Suprapubic skin (tissue), 4 donors: ENCODE measurements at regions not wholly inside any gene's neighbourhood (a gene's known extent, or its start where the extent isn't known, plus 50 kb on each side); places are given as distances from the start of the nearest gene placed in this dataset.

Source experiments
- DNase-seq, 2 donors: peaks; one replicate each; pipeline ENCODE4 v3.0.0-alpha.2; 2019; ENCODE audit warnings: low spot score in 2 of 2
- H3K27ac ChIP-seq: fragments of 200-600 bp; sonication (generic); one replicate; pipeline ENCODE4 v1.5.1; 2019
- H3K27me3 ChIP-seq: fragments of 200-600 bp; sonication (generic); one replicate; pipeline ENCODE4 v1.5.1; 2019
- H3K36me3 ChIP-seq: fragments of 200-600 bp; sonication (generic); one replicate; pipeline ENCODE4 v1.5.1; 2019
- H3K4me1 ChIP-seq: fragments of 200-600 bp; sonication (generic); one replicate; pipeline ENCODE4 v1.5.1; 2019
- H3K4me3 ChIP-seq: fragments of 200-600 bp; sonication (generic); one replicate; pipeline ENCODE4 v1.5.1; 2019; ENCODE audit warnings: mild to moderate bottlenecking
- H3K9me3 ChIP-seq: fragments of 200-600 bp; sonication (generic); one replicate; pipeline ENCODE4 v1.5.1; 2019
- EP300 ChIP-seq: sonication (generic); formaldehyde crosslinking; IDR thresholded peaks from one replicate; pipeline ENCODE4 v1.6.1; 2017; ENCODE audit warnings: antibody characterized with exemption
- POLR2A ChIP-seq, 2 donors: fragments of 450-650 bp; IDR thresholded peaks; one replicate each; pipeline ENCODE4 v1.6.1; 2017; ENCODE audit warnings: antibody characterized with exemption in 2 of 2, mild to moderate bottlenecking in 2 of 2, moderate library complexity in 2 of 2
- POLR2AphosphoS5 ChIP-seq, 3 donors: sonication (generic); formaldehyde crosslinking; IDR thresholded peaks; one replicate each; pipeline ENCODE4 v1.6.1; 2017; ENCODE audit warnings: antibody characterized with exemption in 3 of 3
- WGBS: methylation state at CpG from one replicate; pipeline ENCODE4 v1.1.5; 2018; 5-methylcytosine and 5-hydroxymethylcytosine counted together
- TF ChIP-seq, protein P1 (sequence below), 2 donors: fragments of 200-600 bp in 1 of 2; fragments of 450-650 bp in 1 of 2; sonication (generic) in 1 of 2; IDR thresholded peaks; one replicate each; pipeline ENCODE4 v1.5.1; 2016 to 2019; ENCODE audit warnings: antibody characterized with exemption in 2 of 2, mild to moderate bottlenecking in 1 of 2, moderate library complexity in 1 of 2

DNA sequence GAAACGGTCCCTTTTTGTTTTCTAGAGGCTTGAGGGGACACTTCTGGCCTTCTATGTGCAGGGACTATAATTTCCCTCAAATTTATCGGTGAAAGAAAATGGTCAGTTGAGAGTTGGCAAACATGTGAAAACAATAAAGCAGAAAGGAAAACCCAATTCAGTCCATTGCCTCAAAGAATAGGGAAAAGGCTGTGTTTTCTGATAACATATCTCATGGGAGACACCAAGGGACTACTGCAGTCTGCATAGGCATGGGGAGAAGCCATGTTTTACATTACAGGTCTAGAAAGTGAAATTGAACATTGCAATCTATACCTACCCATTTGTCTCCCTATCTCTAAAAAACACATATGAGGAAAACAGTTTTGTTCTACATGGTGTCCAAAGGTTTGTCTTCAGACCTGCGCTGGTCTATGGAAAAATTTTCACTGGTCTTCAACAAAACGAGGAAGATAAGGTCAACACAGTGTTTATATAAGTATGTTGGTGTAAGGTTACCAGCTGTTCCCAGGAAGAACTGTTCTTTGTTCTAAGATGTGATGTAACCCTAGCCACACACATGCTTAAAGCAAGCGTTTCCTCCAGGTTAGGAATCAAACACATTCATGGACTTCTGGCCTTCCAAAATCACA, 179.7 kb downstream of the MREG start:
- TF ChIP-seq POLR2A (IDR thresholded peaks at IDR 0.05) (no peak), EP300 (no peak), POLR2AphosphoS5 (IDR thresholded peaks at IDR 0.05) (no peak)
- TF ChIP-seq, protein P1, sequence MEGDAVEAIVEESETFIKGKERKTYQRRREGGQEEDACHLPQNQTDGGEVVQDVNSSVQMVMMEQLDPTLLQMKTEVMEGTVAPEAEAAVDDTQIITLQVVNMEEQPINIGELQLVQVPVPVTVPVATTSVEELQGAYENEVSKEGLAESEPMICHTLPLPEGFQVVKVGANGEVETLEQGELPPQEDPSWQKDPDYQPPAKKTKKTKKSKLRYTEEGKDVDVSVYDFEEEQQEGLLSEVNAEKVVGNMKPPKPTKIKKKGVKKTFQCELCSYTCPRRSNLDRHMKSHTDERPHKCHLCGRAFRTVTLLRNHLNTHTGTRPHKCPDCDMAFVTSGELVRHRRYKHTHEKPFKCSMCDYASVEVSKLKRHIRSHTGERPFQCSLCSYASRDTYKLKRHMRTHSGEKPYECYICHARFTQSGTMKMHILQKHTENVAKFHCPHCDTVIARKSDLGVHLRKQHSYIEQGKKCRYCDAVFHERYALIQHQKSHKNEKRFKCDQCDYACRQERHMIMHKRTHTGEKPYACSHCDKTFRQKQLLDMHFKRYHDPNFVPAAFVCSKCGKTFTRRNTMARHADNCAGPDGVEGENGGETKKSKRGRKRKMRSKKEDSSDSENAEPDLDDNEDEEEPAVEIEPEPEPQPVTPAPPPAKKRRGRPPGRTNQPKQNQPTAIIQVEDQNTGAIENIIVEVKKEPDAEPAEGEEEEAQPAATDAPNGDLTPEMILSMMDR (IDR thresholded peaks at IDR 0.05), result no peak
- 76% methylated on average over 5 of the region's 5 CpGs for WGBS
- DNase-seq, result no peak
- Histone ChIP-seq H3K9me3 (no peaks in the 10 kb centered on the region), H3K4me1 (peaks cover 4% of the 10 kb centered on the region), H3K4me3 (no peak overlapping the region), H3K27me3 (no peaks in the 10 kb centered on the region), H3K27ac (peak overlapping the region; percentile 50), H3K36me3 (no peaks in the 10 kb centered on the region)

DNA sequence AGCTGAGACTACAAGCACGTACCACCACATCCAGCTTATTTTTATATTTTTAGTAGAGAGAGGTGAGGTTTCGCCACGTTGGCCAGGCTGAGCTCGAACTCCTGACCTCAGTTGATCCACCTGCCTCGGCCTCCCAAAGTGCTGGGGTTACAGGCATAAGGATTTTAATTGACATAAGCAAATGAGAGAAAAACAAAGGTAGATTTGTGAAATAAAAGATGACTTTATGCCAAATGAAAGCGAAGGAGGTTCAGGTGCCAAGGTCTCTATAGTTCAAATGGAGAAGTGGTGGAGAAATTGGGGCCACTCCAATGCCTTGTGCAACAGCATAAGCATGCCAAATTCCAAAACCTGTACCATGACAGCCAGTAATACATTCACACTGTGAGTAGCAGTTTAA, 180.6 kb downstream of the MREG start:
- DNase-seq, result no peak
- 80% methylated on average over 6 of the region's 6 CpGs for WGBS
- H3K36me3 ChIP-seq, result no peaks in the 10 kb centered on the region
- TF ChIP-seq POLR2AphosphoS5 (IDR thresholded peaks at IDR 0.05) (no peak), EP300 (no peak), POLR2A (IDR thresholded peaks at IDR 0.05) (no peak)
- TF ChIP-seq, protein P1 (IDR thresholded peaks at IDR 0.05), result no peak
- H3K27me3 ChIP-seq, result no peaks in the 10 kb centered on the region
- H3K4me3 ChIP-seq, result no peak overlapping the region
- peaks cover 4% of the 10 kb centered on the region for H3K4me1 ChIP-seq
- H3K27ac ChIP-seq, result no peak overlapping the region
- H3K9me3 ChIP-seq, result no peaks in the 10 kb centered on the region

DNA sequence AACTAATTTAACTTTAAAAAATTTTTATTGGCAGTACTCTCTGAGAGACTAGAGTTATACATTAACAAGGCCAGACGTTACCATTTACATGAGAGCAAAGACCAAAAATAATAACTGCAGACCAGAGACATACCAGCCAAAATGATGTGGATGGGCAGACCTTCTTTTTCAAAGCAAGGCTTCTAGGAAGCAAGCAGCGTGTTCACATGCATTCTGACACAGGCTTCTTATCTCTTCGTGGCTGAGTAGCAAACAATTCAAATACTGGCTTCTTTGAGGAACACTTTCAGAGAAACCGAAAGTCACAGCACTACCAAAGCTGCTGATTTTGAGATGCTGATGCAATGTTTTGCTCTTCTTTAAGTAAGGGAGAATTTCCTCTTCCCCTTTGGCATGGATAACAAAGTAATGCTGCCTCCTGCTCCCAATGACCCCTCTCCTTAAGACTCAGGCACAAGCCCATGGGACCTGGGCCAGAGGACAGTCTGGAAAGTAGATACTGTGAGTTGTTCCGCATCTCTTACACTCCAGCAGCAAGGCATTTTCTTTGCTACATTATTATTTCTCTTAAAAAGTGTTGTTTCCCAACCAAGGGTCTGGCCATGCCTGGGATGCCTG, 181.9 kb downstream of the MREG start:
- 47% methylated on average over 5 of the region's 5 CpGs for WGBS
- no peak for DNase-seq
- Histone ChIP-seq H3K36me3 (no peaks in the 10 kb centered on the region), H3K4me3 (no peak overlapping the region), H3K9me3 (no peaks in the 10 kb centered on the region), H3K4me1 (peaks cover 4% of the 10 kb centered on the region), H3K27ac (peak overlapping the region; percentile 58), H3K27me3 (no peaks in the 10 kb centered on the region)
- TF ChIP-seq POLR2AphosphoS5 (IDR thresholded peaks at IDR 0.05), result no peak
- no peak for TF ChIP-seq EP300
- TF ChIP-seq POLR2A (IDR thresholded peaks at IDR 0.05), result no peak
- TF ChIP-seq, protein P1 (IDR thresholded peaks at IDR 0.05), result no peak

DNA sequence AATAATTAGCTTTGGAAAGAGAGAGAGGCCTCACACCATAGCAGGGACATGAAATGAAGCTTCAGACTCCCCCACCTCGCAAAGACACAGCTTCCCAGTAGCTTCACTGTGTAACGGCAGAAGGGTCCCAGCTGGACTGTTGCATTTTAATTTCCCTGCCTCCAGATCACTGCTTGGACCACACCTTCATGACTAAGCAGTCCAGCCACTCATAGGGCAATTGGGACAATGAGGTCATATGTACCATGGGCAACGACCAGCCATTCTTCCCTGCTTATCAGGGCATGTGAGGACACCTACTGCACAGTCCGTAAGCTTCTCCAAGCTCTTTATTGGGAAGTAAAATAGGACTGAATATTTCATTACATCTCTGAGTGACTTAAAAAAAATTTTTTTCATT, 183.0 kb downstream of the MREG start:
- H3K36me3 ChIP-seq, result no peaks in the 10 kb centered on the region
- DNase-seq, result no peak
- peaks cover 8% of the 10 kb centered on the region for H3K4me1 ChIP-seq
- H3K27ac ChIP-seq, result peak overlapping the region; percentile 27
- no peaks in the 10 kb centered on the region for H3K27me3 ChIP-seq
- no peak overlapping the region for H3K4me3 ChIP-seq
- TF ChIP-seq POLR2A (IDR thresholded peaks at IDR 0.05) (no peak), EP300 (no peak), POLR2AphosphoS5 (IDR thresholded peaks at IDR 0.05) (no peak)
- TF ChIP-seq, protein P1 (IDR thresholded peaks at IDR 0.05), result no peak
- no peaks in the 10 kb centered on the region for H3K9me3 ChIP-seq
- WGBS, result 66% methylated on average over 4 of the region's 4 CpGs

DNA sequence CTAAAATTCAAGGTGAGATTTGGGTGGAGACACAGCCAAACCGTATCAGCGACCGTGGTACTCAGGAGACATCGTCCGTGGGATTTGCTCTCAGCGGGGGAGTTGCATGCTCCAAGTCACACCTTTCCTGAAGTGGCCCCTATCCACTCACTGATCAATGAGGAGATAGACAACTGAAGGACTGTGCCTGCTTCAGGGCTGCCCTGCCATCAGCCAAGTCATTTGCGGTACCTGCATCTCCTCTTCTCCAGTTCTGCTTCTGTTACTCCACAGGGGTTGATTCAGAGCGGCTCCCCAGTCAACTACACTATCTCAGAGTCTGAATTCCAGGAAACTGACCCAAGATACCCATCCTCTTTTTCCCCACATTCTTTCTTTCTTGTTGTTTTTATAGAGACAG, 184.1 kb downstream of the MREG start:
- no peaks in the 10 kb centered on the region for H3K27me3 ChIP-seq
- H3K4me3 ChIP-seq, result no peak overlapping the region
- H3K9me3 ChIP-seq, result no peaks in the 10 kb centered on the region
- no peak for TF ChIP-seq EP300
- TF ChIP-seq POLR2A (IDR thresholded peaks at IDR 0.05), result no peak
- no peak for TF ChIP-seq POLR2AphosphoS5 (IDR thresholded peaks at IDR 0.05)
- TF ChIP-seq, protein P1 (IDR thresholded peaks at IDR 0.05), result no peak
- DNase-seq, result no peak
- WGBS, result 90% methylated on average over 8 of the region's 8 CpGs
- H3K36me3 ChIP-seq, result no peaks in the 10 kb centered on the region
- H3K27ac ChIP-seq, result no peak overlapping the region
- H3K4me1 ChIP-seq, result peaks cover 8% of the 10 kb centered on the region
